ENCODE measurements at regions not wholly inside any gene's neighbourhood (a gene's known extent, or its start where the extent isn't known, plus 50 kb on each side); places are given as distances from the start of the nearest gene placed in this dataset.
"Not testable (repeated sequence)": the region's sequence is repeated elsewhere in the genome, so short reads cannot be mapped to it uniquely, and the experiment has no call there.

DNA sequence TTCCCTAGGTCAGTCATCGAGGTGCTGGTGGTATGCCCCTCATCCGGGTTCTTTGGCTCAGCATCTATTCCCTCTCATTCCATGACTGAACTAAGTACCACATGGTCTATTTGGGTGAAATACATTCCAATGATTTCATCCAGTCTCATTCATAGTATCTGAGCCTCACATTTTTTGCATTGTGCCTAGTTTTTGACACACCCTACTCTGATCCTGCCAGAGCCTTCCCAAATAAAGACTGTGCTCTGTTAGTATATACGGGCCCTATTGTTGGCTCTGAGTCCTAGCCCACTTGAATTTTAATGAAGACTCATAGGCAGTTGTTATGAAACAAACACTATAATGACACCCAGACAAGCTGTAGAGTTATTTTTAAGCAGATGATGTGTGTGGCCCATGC lies 740.7 kb downstream of the CETN3 start:
- Mint-ChIP-seq H3K9me3 (peaks cover 6% of the 10 kb centered on the region), H3K4me3 (no peak overlapping the region), H3K27me3 (no peaks in the 10 kb centered on the region), H3K4me1 (ENCODE audit: low read depth) (no peaks in the 10 kb centered on the region), H3K36me3 (ENCODE audit: low read depth) (no peaks in the 10 kb centered on the region), H3K27ac (no peak overlapping the region)

DNA sequence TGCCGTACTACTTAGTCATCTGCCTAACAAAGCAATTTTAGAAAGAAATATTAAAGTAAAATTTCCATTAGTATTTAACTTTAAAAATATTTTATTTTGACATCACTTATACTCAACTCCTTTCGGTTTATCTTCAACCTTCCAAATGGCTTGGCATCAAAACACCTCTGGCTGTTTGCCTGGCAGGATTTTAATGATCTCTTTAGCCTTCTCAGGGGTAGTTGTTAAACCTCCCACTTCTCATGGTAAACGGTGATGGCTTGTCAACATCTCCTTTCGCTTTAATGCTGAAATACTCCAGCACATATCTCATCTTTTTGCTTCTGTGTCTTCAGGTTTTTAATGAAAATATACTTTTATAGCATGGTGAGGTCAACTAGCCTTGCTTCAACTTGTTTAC lies 747.1 kb downstream of the CETN3 start:
- no peaks in the 10 kb centered on the region for H3K4me1 Mint-ChIP-seq (ENCODE audit: low read depth)
- no peak overlapping the region for H3K4me3 Mint-ChIP-seq
- no peaks in the 10 kb centered on the region for H3K36me3 Mint-ChIP-seq (ENCODE audit: low read depth)
- H3K27me3 Mint-ChIP-seq, result no peaks in the 10 kb centered on the region
- no peak overlapping the region for H3K27ac Mint-ChIP-seq
- H3K9me3 Mint-ChIP-seq, result peaks cover 9% of the 10 kb centered on the region

- Mint-ChIP-seq H3K9me3 (peaks cover 3% of the 10 kb centered on the region), H3K27ac (no peak overlapping the region), H3K27me3 (no peaks in the 10 kb centered on the region), H3K4me1 (ENCODE audit: low read depth) (no peaks in the 10 kb centered on the region), H3K36me3 (ENCODE audit: low read depth) (no peaks in the 10 kb centered on the region), H3K4me3 (no peak overlapping the region)
Observed at GRCh38 chr5:89638871-89639270, 755.9 kb upstream of the MEF2C start.

- not testable (repeated sequence) for H3K27me3 Mint-ChIP-seq; H3K27ac Mint-ChIP-seq; H3K9me3 Mint-ChIP-seq; H3K4me3 Mint-ChIP-seq; H3K36me3 Mint-ChIP-seq (ENCODE audit: low read depth); H3K4me1 Mint-ChIP-seq (ENCODE audit: low read depth)
Observed at GRCh38 chr5:89634176-89634575, 751.2 kb upstream of the MEF2C start.

DNA sequence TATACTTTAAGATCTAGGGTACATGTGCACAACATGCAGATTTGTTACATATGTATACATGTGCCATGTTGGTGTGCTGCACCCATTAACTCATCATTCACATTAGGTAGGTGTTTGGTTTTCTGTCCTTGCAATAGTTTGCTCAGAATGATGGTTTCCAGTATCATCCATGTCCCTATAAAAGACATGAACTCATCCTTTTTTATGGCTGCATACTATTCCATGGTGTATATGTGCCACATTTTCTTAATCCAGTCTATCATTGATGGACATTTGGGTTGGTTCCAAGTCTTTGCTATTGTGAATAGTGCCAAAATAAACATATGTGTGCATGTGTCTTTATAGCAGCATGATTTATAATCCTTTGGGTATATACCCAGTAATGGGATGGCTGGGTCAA lies 747.1 kb upstream of the MEF2C start:
- peaks cover 14% of the 10 kb centered on the region for H3K9me3 Mint-ChIP-seq
- H3K4me1 Mint-ChIP-seq (ENCODE audit: low read depth); H3K27ac Mint-ChIP-seq; H3K27me3 Mint-ChIP-seq; H3K36me3 Mint-ChIP-seq (ENCODE audit: low read depth); H3K4me3 Mint-ChIP-seq: not testable (repeated sequence)

DNA sequence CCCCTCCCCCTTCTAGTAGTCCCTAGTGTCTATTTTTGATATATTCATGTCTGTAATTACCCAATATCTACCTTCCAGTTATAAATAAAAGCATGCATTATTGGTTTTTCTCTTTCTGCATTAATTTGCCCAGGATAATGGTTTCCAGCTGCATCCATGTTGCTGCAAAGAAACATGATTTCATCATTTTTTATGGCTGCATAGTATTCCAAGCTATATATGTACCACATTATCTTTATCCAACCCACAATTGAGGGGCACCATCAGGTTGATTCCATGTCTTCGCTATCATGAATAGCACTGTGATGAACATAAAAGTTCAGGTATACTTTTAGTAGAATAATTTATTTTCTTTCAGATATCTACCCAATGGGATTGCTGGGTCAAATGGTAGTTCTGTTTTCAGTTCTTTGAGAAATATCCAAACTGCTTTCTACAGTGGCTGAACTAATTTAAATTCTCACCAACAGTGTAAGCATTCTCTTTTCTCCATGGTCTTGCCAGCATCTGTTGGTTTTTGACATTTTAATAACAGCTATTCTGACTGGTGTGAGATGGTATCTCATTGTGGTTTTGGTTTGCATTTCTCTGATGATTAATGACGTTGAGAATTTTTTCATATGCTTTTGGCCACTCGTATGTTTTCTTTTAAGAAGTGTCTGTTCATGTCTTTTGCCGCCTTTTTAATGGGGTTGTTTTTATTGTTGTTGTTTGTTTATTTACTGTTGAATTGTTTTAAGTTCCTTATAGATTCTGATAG lies 746.1 kb upstream of the MEF2C start:
- Mint-ChIP-seq H3K27ac (no peak overlapping the region), H3K4me1 (ENCODE audit: low read depth) (no peaks in the 10 kb centered on the region), H3K27me3 (no peaks in the 10 kb centered on the region), H3K4me3 (no peak overlapping the region), H3K9me3 (peaks cover 11% of the 10 kb centered on the region), H3K36me3 (ENCODE audit: low read depth) (no peaks in the 10 kb centered on the region)

DNA sequence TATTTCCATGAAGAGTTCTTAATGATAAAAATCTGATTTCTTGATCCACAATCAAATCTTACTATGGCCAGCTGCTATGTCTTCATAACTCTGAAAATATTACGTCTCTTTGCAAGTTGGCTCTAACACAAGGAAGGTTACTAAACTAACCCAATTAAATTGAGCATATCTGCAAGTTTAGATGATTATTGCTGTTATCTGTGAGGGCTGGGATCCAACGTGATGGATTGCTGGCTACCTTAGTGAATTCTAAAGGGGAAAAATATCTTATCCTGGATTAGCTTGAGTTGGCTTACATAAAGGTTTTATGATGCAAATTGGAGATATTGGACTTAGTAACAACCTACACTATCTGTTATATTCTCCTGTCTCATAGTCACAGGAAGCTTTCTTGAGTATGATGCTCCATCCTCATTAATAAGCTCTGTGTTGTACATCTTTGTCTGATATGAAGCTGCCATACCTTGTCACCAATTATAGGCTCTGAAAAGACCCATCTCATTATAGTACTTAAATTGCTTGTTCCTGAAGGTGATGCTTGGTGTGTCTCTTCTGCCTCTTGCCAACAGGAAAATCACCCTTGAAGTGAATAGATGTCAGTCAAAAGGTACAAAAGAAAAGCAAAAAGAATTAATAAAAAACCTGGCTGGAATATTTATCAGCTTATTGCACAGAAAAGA lies 733.0 kb upstream of the MEF2C start:
- Mint-ChIP-seq H3K27ac (no peak overlapping the region), H3K36me3 (ENCODE audit: low read depth) (no peaks in the 10 kb centered on the region), H3K4me3 (no peak overlapping the region), H3K27me3 (no peaks in the 10 kb centered on the region), H3K9me3 (peaks cover 1% of the 10 kb centered on the region), H3K4me1 (ENCODE audit: low read depth) (peaks cover 3% of the 10 kb centered on the region)

- H3K4me1 Mint-ChIP-seq (ENCODE audit: low read depth), result peaks cover 3% of the 10 kb centered on the region
- H3K36me3 Mint-ChIP-seq (ENCODE audit: low read depth), result no peaks in the 10 kb centered on the region
- H3K27ac Mint-ChIP-seq, result no peak overlapping the region
- no peaks in the 10 kb centered on the region for H3K9me3 Mint-ChIP-seq
- H3K27me3 Mint-ChIP-seq, result no peaks in the 10 kb centered on the region
- no peak overlapping the region for H3K4me3 Mint-ChIP-seq
Observed at GRCh38 chr5:89613222-89613956, 730.4 kb upstream of the MEF2C start.

DNA sequence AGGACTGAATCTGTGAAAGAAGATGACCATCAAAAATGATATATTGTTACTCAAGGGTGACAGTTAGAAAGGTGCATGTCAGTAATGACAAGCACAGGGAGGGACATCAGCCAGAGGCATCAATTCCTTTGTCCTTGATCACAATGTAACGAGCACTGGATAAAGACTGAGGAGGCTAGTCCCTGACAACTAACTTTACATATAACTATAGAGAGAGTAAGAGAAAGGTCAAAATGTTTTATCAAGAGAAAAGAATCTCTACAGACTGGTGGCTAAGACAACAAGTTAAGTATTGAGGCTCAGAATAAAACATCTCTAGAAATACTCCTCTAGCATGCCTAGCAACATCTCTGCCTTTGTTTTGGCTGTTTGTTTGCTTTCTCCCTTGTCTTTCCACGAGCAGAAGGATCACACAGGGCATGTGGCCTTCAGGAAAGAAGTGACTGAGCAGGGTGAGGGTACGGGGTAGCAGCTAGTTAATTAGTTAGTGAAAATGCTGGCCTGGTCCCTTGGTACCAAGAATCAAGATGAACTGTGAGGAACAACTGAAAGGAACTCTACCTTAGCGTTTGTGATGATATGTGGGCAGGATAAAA lies 724.1 kb upstream of the MEF2C start:
- Mint-ChIP-seq H3K9me3 (peaks cover 7% of the 10 kb centered on the region), H3K36me3 (ENCODE audit: low read depth) (no peaks in the 10 kb centered on the region), H3K27ac (no peak overlapping the region), H3K27me3 (no peaks in the 10 kb centered on the region), H3K4me1 (ENCODE audit: low read depth) (no peaks in the 10 kb centered on the region), H3K4me3 (no peak overlapping the region)

DNA sequence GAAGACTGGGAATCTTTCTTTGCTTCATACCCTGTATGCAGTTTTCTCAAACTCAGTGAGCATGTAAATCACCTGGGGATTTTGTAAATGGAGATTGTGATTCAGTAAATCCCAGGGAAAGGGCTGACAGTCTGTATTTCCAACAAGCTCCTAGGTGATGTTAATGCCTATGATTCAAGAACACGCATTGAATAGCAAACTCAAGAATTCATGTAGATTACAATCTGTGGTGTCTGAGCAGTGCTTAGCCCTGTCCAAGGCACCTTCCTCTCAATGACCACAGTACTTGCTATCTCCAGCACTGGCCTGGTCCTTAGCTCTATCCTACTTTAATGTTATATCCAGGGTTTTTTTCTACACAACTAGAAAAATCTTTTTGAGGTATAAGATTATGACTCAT lies 721.4 kb upstream of the MEF2C start:
- Mint-ChIP-seq H3K4me3 (no peak overlapping the region), H3K4me1 (ENCODE audit: low read depth) (no peaks in the 10 kb centered on the region), H3K27ac (no peak overlapping the region), H3K9me3 (peaks cover 7% of the 10 kb centered on the region), H3K36me3 (ENCODE audit: low read depth) (no peaks in the 10 kb centered on the region), H3K27me3 (no peaks in the 10 kb centered on the region)

- no peaks in the 10 kb centered on the region for H3K36me3 Mint-ChIP-seq (ENCODE audit: low read depth)
- H3K27me3 Mint-ChIP-seq, result no peaks in the 10 kb centered on the region
- H3K9me3 Mint-ChIP-seq, result peaks cover 7% of the 10 kb centered on the region
- no peak overlapping the region for H3K27ac Mint-ChIP-seq
- H3K4me1 Mint-ChIP-seq (ENCODE audit: low read depth), result no peaks in the 10 kb centered on the region
- H3K4me3 Mint-ChIP-seq, result no peak overlapping the region
Observed at GRCh38 chr5:89601880-89602279, 718.9 kb upstream of the MEF2C start.

GRCh38 chr5:89597878-89598277 lies 714.9 kb upstream of the MEF2C start:
- Mint-ChIP-seq H3K9me3 (no peaks in the 10 kb centered on the region), H3K4me1 (ENCODE audit: low read depth) (no peaks in the 10 kb centered on the region), H3K27ac (no peak overlapping the region), H3K4me3 (no peak overlapping the region), H3K36me3 (ENCODE audit: low read depth) (no peaks in the 10 kb centered on the region), H3K27me3 (no peaks in the 10 kb centered on the region)

- H3K27ac Mint-ChIP-seq, result no peak overlapping the region
- H3K36me3 Mint-ChIP-seq (ENCODE audit: low read depth), result no peaks in the 10 kb centered on the region
- H3K4me3 Mint-ChIP-seq, result no peak overlapping the region
- H3K4me1 Mint-ChIP-seq (ENCODE audit: low read depth), result no peaks in the 10 kb centered on the region
- H3K27me3 Mint-ChIP-seq, result no peaks in the 10 kb centered on the region
- no peaks in the 10 kb centered on the region for H3K9me3 Mint-ChIP-seq
Observed at GRCh38 chr5:89596821-89597220, 713.8 kb upstream of the MEF2C start.

DNA sequence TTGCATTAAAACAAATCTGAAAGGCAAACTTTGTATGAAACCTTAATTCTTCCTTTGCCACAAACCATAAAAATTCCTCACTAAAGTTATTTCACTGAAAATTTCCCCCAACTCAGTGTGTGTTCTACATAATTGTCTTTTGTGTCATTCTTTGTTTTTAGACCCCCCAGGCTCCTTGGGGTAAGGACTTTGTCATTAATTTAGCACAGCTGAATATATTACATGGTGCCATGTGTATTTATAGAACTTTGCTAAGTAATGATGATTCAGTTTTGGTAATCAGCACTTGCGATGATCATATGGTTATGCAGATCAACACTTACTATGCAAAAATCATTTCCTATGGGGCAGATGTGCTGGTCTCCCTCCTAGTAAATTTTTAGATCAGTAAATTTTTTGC lies 712.1 kb upstream of the MEF2C start:
- Mint-ChIP-seq H3K36me3 (ENCODE audit: low read depth) (no peaks in the 10 kb centered on the region), H3K4me3 (no peak overlapping the region), H3K9me3 (no peaks in the 10 kb centered on the region), H3K27me3 (no peaks in the 10 kb centered on the region), H3K27ac (no peak overlapping the region), H3K4me1 (ENCODE audit: low read depth) (no peaks in the 10 kb centered on the region)

DNA sequence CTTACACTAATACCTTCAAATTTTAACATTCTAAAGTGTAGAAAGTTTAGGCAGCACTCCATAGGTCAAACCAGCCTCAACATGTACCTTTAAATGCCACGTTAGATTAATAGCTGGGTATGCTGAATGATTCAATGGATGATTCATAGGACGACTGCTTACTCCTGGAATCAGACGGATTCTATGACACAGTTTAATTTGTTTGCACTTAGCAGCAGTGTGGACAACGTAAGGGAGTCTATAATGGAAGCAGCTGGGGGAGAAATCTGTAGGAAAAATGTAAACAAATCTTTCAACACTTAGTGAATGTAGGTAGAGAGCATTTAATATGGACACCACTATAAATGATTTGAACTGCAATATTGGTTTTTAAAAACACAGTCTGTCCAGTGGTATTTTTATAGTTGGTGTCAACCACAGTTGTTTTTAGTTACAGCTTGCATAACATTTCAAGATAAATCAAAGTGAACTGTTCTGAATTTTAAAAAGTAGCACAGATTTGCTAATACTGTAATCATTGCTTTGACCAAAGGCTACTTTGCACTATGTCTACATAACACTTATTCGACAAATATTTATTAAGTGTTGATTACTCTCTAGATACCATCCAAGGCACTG lies 701.5 kb upstream of the MEF2C start:
- no peak overlapping the region for H3K4me3 Mint-ChIP-seq
- H3K27ac Mint-ChIP-seq, result no peak overlapping the region
- no peaks in the 10 kb centered on the region for H3K4me1 Mint-ChIP-seq (ENCODE audit: low read depth)
- H3K27me3 Mint-ChIP-seq, result no peaks in the 10 kb centered on the region
- no peaks in the 10 kb centered on the region for H3K9me3 Mint-ChIP-seq
- no peaks in the 10 kb centered on the region for H3K36me3 Mint-ChIP-seq (ENCODE audit: low read depth)
